Tibial nerve (tissue), 4 donors: ENCODE measurements at regions not wholly inside any gene's neighbourhood (a gene's known extent, or its start where the extent isn't known, plus 50 kb on each side); places are given as distances from the start of the nearest gene placed in this dataset.

Source experiments
- DNase-seq, 2 donors: peaks; one replicate each; pipeline ENCODE4 v3.0.0-alpha.2; 2019; ENCODE audit warnings: low spot score in 2 of 2
- H3K27ac ChIP-seq, 4 donors: fragments of 200-600 bp; sonication (generic) in 3 of 4; one replicate each; pipeline ENCODE4 v1.5.1; 2017 to 2019; ENCODE audit warnings: mild to moderate bottlenecking in 1 of 4
- H3K27me3 ChIP-seq, 2 donors: fragments of 200-600 bp; sonication (generic) in 1 of 2; one replicate each; pipeline versions ENCODE4 v1.5.1 to v1.6.0; 2017 to 2019
- H3K36me3 ChIP-seq, 3 donors: fragments of 200-600 bp; sonication (generic); one replicate each; pipeline ENCODE4 v1.5.1; 2018 to 2019
- H3K4me1 ChIP-seq, 4 donors: fragments of 200-600 bp; sonication (generic) in 3 of 4; one replicate each; pipeline ENCODE4 v1.5.1; 2017 to 2019
- H3K4me3 ChIP-seq, 4 donors: fragments of 200-600 bp; sonication (generic) in 3 of 4; one replicate each; pipeline ENCODE4 v1.5.1; 2017 to 2019; ENCODE audit warnings: mild to moderate bottlenecking in 1 of 4, moderate library complexity in 1 of 4
- H3K9me3 ChIP-seq, 4 donors: fragments of 200-600 bp; sonication (generic) in 3 of 4; one replicate each; pipeline ENCODE4 v1.5.1; 2017 to 2019
- EP300 ChIP-seq, 2 donors: sonication (generic); formaldehyde crosslinking; IDR thresholded peaks; one replicate each; pipeline ENCODE4 v1.6.1; 2017; ENCODE audit warnings: antibody characterized with exemption in 2 of 2, mild to moderate bottlenecking in 1 of 2
- POLR2A ChIP-seq, 2 donors: fragments of 450-650 bp; IDR thresholded peaks; one replicate each; pipeline ENCODE4 v1.6.1; 2017; ENCODE audit warnings: antibody characterized with exemption in 2 of 2, mild to moderate bottlenecking in 2 of 2, moderate library complexity in 2 of 2
- WGBS, 2 donors: methylation state at CpG; one replicate each; pipeline ENCODE4 v1.1.5; 2018; 5-methylcytosine and 5-hydroxymethylcytosine counted together
- TF ChIP-seq, protein P1 (sequence below), 5 experiments: fragments of 200-600 bp in 3 of 5; fragments of 450-650 bp in 2 of 5; sonication (generic) in 3 of 5; IDR thresholded peaks; one replicate each; pipeline ENCODE4 v1.5.1; 2016 to 2019; ENCODE audit warnings: antibody characterized with exemption in 5 of 5, mild to moderate bottlenecking in 3 of 5, moderate library complexity in 2 of 5

DNA sequence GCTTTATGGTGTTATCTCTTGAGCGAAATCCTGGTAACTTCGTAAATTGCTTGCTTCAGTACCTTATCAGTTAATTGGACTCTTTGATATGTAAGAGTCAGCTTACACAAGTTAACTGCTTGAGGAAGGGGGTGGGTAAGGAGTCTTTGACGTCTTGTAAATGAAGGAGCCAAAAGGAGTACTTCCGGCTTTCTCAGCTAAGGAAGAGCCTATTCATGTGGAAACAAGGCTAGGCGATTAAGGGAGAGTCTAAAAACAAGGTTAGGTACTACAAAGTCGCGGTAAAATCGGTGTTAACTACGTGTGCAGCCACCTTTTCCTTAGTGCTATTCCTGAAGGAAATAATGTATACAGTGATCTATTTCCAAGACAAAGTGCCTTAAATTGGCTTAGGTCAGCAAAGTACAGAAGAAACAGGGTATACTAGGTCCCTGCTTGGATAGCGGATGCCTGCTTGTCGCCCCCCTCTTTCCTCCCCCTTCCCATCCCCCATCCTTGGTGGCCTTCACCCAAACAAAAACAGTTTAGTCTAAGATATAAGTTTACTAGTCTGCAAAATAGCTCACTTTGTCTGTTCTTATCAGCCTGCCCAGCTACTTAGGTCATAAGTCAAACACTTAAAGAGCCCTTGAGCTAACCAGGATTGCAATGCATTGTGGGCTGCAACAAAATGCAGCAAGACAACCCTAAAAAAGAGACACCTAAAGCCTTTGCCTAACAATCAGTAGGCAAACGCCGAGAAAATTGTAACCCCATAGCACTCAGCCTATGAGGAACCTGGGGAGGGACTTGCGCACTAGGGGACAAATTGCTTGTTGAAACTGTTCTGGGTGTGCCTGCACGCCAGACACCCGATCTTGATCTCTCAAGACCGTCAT, 147.3 kb downstream of the TRIM27 start:
- no peaks in the 10 kb centered on the region for H3K36me3 ChIP-seq
- no peak overlapping the region for H3K4me3 ChIP-seq
- TF ChIP-seq POLR2A (IDR thresholded peaks at IDR 0.05) (no peak), EP300 (IDR thresholded peaks at IDR 0.05) (no peak)
- TF ChIP-seq, protein P1, sequence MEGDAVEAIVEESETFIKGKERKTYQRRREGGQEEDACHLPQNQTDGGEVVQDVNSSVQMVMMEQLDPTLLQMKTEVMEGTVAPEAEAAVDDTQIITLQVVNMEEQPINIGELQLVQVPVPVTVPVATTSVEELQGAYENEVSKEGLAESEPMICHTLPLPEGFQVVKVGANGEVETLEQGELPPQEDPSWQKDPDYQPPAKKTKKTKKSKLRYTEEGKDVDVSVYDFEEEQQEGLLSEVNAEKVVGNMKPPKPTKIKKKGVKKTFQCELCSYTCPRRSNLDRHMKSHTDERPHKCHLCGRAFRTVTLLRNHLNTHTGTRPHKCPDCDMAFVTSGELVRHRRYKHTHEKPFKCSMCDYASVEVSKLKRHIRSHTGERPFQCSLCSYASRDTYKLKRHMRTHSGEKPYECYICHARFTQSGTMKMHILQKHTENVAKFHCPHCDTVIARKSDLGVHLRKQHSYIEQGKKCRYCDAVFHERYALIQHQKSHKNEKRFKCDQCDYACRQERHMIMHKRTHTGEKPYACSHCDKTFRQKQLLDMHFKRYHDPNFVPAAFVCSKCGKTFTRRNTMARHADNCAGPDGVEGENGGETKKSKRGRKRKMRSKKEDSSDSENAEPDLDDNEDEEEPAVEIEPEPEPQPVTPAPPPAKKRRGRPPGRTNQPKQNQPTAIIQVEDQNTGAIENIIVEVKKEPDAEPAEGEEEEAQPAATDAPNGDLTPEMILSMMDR (IDR thresholded peaks at IDR 0.05) = no peak
- DNase-seq = no peak
- peaks cover 0 to 7% (median 0%) of the 10 kb centered on the region in 4 donors for H3K4me1 ChIP-seq
- no peak overlapping the region for H3K27ac ChIP-seq
- peaks cover 0 to 99% of the 10 kb centered on the region in 2 donors for H3K27me3 ChIP-seq
- peaks cover 0 to 5% (median 0%) of the 10 kb centered on the region in 4 donors for H3K9me3 ChIP-seq
- 3% methylated on average over 14 to 17 of the region's 17 CpGs for WGBS, 2 donors

DNA sequence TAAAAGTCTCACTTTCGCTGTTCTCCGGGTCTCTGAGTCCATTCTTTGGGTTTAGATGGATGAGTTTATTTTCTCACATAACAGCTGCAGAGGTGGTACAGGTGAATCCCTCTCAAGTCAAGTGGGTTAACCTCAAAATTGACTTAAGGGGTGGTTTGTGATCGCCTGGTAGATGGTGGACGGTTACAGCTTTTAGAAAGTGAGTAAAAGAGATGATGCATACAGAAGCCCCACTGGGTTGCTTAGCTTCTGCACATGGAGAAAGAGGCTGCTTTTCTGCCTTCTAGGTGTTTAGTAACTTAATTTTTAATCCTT, 146.7 kb downstream of the TRIM27 start:
- DNase-seq = no peak
- 2 to 6% methylated on average over 4 of the region's 4 CpGs for WGBS, 2 donors
- Histone ChIP-seq H3K4me1 (peaks cover 0 to 10% (median 0%) of the 10 kb centered on the region in 4 donors), H3K27me3 (peaks cover 0 to 99% of the 10 kb centered on the region in 2 donors), H3K36me3 (no peaks in the 10 kb centered on the region), H3K4me3 (no peak overlapping the region), H3K9me3 (peaks cover 0 to 5% (median 0%) of the 10 kb centered on the region in 4 donors), H3K27ac (no peak overlapping the region)
- TF ChIP-seq EP300 (IDR thresholded peaks at IDR 0.05) (no peak), POLR2A (IDR thresholded peaks at IDR 0.05) (no peak)
- TF ChIP-seq, protein P1 (IDR thresholded peaks at IDR 0.05) = no peak

DNA sequence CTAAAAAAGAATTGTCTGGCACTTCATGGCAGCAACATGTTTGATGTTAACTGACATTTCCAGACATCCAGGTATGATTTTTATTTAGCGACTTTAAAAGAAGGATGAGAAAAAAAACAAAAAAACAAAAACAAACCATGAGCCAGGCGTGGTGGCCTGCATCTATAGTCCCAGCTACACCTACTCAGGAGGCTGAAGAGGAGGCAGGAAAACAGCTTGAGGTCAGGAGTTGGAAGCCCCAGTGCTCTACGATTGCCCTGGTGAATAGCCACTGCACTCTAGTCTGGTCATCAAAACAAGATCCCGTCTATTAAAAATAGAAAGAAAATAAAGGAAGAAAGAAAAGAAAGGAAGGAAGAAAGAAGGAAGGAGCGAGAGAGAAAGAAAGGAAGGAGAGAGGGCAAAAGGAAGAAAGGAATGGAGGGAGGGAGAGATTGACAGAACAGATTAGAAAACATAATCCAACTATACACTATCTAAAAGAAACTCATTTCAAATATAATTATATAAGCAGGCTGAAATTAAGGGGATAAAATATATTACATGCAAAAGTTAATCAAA, 141.6 kb downstream of the TRIM27 start:
- peaks cover 0 to 5% (median 0%) of the 10 kb centered on the region in 4 donors for H3K9me3 ChIP-seq
- TF ChIP-seq, protein P1 (IDR thresholded peaks at IDR 0.05) = no peak
- TF ChIP-seq EP300 (IDR thresholded peaks at IDR 0.05) = no peak
- no peak for TF ChIP-seq POLR2A (IDR thresholded peaks at IDR 0.05)
- H3K27ac ChIP-seq = no peak overlapping the region
- peaks cover 0 to 4% (median 0%) of the 10 kb centered on the region in 4 donors for H3K4me1 ChIP-seq
- H3K36me3 ChIP-seq = no peaks in the 10 kb centered on the region
- peaks cover 0 to 98% of the 10 kb centered on the region in 2 donors for H3K27me3 ChIP-seq
- WGBS, 2 donors = 16 to 18% methylated on average over 5 of the region's 5 CpGs
- H3K4me3 ChIP-seq = no peak overlapping the region
- no peak for DNase-seq

DNA sequence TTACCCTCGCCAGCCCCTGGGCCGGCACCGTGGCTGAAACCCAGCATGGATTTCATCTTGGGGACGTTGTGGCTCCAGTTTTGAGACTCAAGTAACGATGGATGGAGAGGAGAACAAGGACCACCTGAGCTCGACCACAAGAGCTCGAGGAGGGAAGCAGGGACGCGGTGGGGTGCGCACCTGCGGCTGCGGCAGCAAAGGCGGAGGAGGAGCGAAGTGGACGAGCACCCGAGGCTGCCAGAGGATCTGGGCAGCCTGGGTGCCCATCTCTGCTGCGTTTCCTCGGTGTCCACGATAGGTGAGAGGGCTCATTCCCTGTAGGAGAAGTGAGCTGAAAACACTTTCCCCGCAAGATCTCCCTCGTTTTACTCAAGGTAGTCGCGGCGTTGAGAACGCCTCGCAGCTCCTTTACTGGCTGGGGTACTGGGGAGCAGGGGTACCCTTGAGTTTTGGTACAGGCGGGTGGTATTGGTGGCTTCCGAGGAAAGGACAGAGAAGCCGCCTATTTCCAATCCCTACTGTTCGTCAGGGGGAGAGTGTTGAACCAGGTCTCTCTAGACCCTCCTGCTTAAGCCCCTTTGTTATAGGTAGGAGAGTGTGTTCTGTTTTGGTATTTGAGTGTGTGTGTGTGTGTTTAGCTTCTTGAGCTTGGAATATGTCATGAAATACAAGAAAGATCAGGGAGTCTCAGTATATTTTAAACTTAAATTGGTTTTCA, 137.7 kb downstream of the TRIM27 start:
- Histone ChIP-seq H3K36me3 (no peaks in the 10 kb centered on the region), H3K27me3 (peaks cover 0 to 99% of the 10 kb centered on the region in 2 donors), H3K4me1 (peaks cover 0 to 24% (median 2%) of the 10 kb centered on the region in 4 donors), H3K4me3 (no peak overlapping the region), H3K27ac (no peak overlapping the region), H3K9me3 (peaks cover 0 to 5% (median 0%) of the 10 kb centered on the region in 4 donors)
- 1 to 4% methylated on average over 29 to 30 of the region's 30 CpGs for WGBS, 2 donors
- TF ChIP-seq POLR2A (IDR thresholded peaks at IDR 0.05) (no peak), EP300 (IDR thresholded peaks at IDR 0.05) (no peak)
- TF ChIP-seq, protein P1 (IDR thresholded peaks at IDR 0.05) = no peak
- no peak for DNase-seq
